D341Med (cell line): ENCODE measurements at regions not wholly inside any gene's neighbourhood (a gene's known extent, or its start where the extent isn't known, plus 50 kb on each side); places are given as distances from the start of the nearest gene placed in this dataset.
"Not testable (repeated sequence)": the region's sequence is repeated elsewhere in the genome, so short reads cannot be mapped to it uniquely, and the experiment has no call there.

Source experiments
- DNase-seq: peaks from one replicate; pipeline ENCODE4 v3.0.0; 2012; ENCODE audit warnings: low spot score

- no peak for DNase-seq
Observed at GRCh38 chr3:145269106-145269505, 891.9 kb downstream of the PLOD2 start.

- no peak for DNase-seq
Observed at GRCh38 chr3:145272684-145273083, 888.3 kb downstream of the PLOD2 start.

GRCh38 chr3:145282505-145282904 lies 878.5 kb downstream of the PLOD2 start:
- DNase-seq: no peak

GRCh38 chr3:145286937-145287336 lies 874.0 kb downstream of the PLOD2 start:
- no peak for DNase-seq

- no peak for DNase-seq
Observed at GRCh38 chr3:145290010-145290409, 871.0 kb downstream of the PLOD2 start.

GRCh38 chr3:145294572-145294971 lies 866.4 kb downstream of the PLOD2 start:
- DNase-seq: no peak

- no peak for DNase-seq
Observed at GRCh38 chr3:145307272-145307671, 853.7 kb downstream of the PLOD2 start.

- DNase-seq: no peak
Observed at GRCh38 chr3:145313751-145314150, 847.2 kb downstream of the PLOD2 start.

- DNase-seq: not testable (repeated sequence)
Observed at GRCh38 chr3:145316253-145316652, 844.7 kb downstream of the PLOD2 start.

GRCh38 chr3:145326666-145327065 lies 834.3 kb downstream of the PLOD2 start:
- DNase-seq: no peak

- not testable (repeated sequence) for DNase-seq
Observed at GRCh38 chr3:145333427-145333826, 827.6 kb downstream of the PLOD2 start.

GRCh38 chr3:145333931-145334330 lies 827.1 kb downstream of the PLOD2 start:
- no peak for DNase-seq

- no peak for DNase-seq
Observed at GRCh38 chr3:145355206-145355605, 805.8 kb downstream of the PLOD2 start.

- no peak for DNase-seq
Observed at GRCh38 chr3:145357453-145357852, 803.5 kb downstream of the PLOD2 start.

- DNase-seq: no peak
Observed at GRCh38 chr3:145359040-145359439, 801.9 kb downstream of the PLOD2 start.

GRCh38 chr3:145368748-145369147 lies 792.2 kb downstream of the PLOD2 start:
- DNase-seq: no peak

GRCh38 chr3:145370870-145371269 lies 790.1 kb downstream of the PLOD2 start:
- DNase-seq: no peak

- DNase-seq: no peak
Observed at GRCh38 chr3:145377301-145377700, 783.7 kb downstream of the PLOD2 start.

GRCh38 chr3:145383416-145383815 lies 777.6 kb downstream of the PLOD2 start:
- DNase-seq: no peak

GRCh38 chr3:145384307-145384706 lies 776.7 kb downstream of the PLOD2 start:
- DNase-seq: no peak

GRCh38 chr3:145387211-145387610 lies 773.8 kb downstream of the PLOD2 start:
- no peak for DNase-seq

GRCh38 chr3:145395421-145395820 lies 765.6 kb downstream of the PLOD2 start:
- no peak for DNase-seq

- no peak for DNase-seq
Observed at GRCh38 chr3:145411605-145412004, 749.4 kb downstream of the PLOD2 start.

GRCh38 chr3:145417678-145418077 lies 743.3 kb downstream of the PLOD2 start:
- DNase-seq: no peak

- no peak for DNase-seq
Observed at GRCh38 chr3:145422556-145422955, 738.4 kb downstream of the PLOD2 start.
